Midbrain (tissue), 1 donor: ENCODE measurements at regions not wholly inside any gene's neighbourhood (a gene's known extent, or its start where the extent isn't known, plus 50 kb on each side); places are given as distances from the start of the nearest gene placed in this dataset.
"Not testable (repeated sequence)": the region's sequence is repeated elsewhere in the genome, so short reads cannot be mapped to it uniquely, and the experiment has no call there.

Experiments
- DNase-seq: peaks from one replicate; lab custom pipeline; 2025; lab: John Stamatoyannopoulos, UW

GRCh38 chr18:42473611-42474010, 518.6 kb downstream of the PIK3C3 start:
- no peak for DNase-seq

GRCh38 chr18:42474577-42474976, 519.5 kb downstream of the PIK3C3 start:
- no peak for DNase-seq

- DNase-seq = no peak
Observed at GRCh38 chr18:42475157-42475556, 520.1 kb downstream of the PIK3C3 start.

- DNase-seq = no peak
Observed at GRCh38 chr18:42477267-42477666, 522.2 kb downstream of the PIK3C3 start.

GRCh38 chr18:42480441-42480840, 525.4 kb downstream of the PIK3C3 start:
- no peak for DNase-seq

- no peak for DNase-seq
Observed at GRCh38 chr18:42484648-42485047, 529.6 kb downstream of the PIK3C3 start.

- no peak for DNase-seq
Observed at GRCh38 chr18:42486271-42486670, 531.2 kb downstream of the PIK3C3 start.

- DNase-seq = no peak
Observed at GRCh38 chr18:42508683-42509296, 553.8 kb downstream of the PIK3C3 start.

- no peak for DNase-seq
Observed at GRCh38 chr18:42509750-42510415, 554.8 kb downstream of the PIK3C3 start.

- no peak for DNase-seq
Observed at GRCh38 chr18:42510540-42510939, 555.5 kb downstream of the PIK3C3 start.

GRCh38 chr18:42513441-42513840, 558.4 kb downstream of the PIK3C3 start:
- DNase-seq = no peak

- no peak for DNase-seq
Observed at GRCh38 chr18:42514512-42514911, 559.5 kb downstream of the PIK3C3 start.

GRCh38 chr18:42517896-42518295, 562.9 kb downstream of the PIK3C3 start:
- DNase-seq = no peak

- DNase-seq = not testable (repeated sequence)
Observed at GRCh38 chr18:42518331-42518730, 563.3 kb downstream of the PIK3C3 start.

GRCh38 chr18:42520138-42520537, 565.1 kb downstream of the PIK3C3 start:
- DNase-seq = no peak

GRCh38 chr18:42525905-42526304, 570.9 kb downstream of the PIK3C3 start:
- DNase-seq = no peak

GRCh38 chr18:42527766-42528165, 572.7 kb downstream of the PIK3C3 start:
- no peak for DNase-seq

- no peak for DNase-seq
Observed at GRCh38 chr18:42530276-42530675, 575.2 kb downstream of the PIK3C3 start.

GRCh38 chr18:42532119-42532518, 577.1 kb downstream of the PIK3C3 start:
- no peak for DNase-seq

GRCh38 chr18:42533009-42533575, 578.1 kb downstream of the PIK3C3 start:
- DNase-seq = no peak

- DNase-seq = no peak
Observed at GRCh38 chr18:42533616-42534015, 578.6 kb downstream of the PIK3C3 start.

GRCh38 chr18:42534313-42534712, 579.3 kb downstream of the PIK3C3 start:
- no peak for DNase-seq

GRCh38 chr18:42536442-42536841, 579.0 kb downstream of the RIT2 start:
- DNase-seq = no peak

- no peak for DNase-seq
Observed at GRCh38 chr18:42537291-42537690, 578.2 kb downstream of the RIT2 start.
